HG03135 (cell line): ENCODE measurements at regions not wholly inside any gene's neighbourhood (a gene's known extent, or its start where the extent isn't known, plus 50 kb on each side); places are given as distances from the start of the nearest gene placed in this dataset.
"Not testable (repeated sequence)": the region's sequence is repeated elsewhere in the genome, so short reads cannot be mapped to it uniquely, and the experiment has no call there.

Experiments
- ATAC-seq: cut with Tn5 transposase; IDR thresholded peaks from one replicate; pipeline ENCODE4 v1.9.1; 2021; ENCODE audit warnings: mild to moderate bottlenecking, moderate library complexity; ENCODE audit not compliant: unreplicated experiment

DNA sequence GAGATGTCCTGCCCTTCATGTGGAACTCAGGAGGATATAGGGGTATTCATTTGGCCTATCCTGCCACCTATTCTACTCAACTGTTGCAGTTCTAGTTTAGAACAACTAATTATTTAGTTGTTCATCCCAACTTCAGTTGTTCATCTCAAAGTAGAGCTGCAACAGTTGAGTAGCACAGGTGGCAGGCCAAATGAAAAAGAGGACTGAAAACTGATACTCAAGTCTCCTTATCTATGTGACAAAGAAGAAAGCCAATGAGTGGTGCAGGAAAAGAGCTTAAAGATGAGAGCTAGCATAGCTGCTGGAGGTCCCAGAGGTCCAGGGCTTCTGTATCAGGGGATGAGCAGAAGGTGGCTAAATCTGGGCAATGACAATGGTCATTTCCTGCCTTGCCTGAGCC is 148.9 kb upstream of the KITLG start:
- ATAC-seq, result no peak

DNA sequence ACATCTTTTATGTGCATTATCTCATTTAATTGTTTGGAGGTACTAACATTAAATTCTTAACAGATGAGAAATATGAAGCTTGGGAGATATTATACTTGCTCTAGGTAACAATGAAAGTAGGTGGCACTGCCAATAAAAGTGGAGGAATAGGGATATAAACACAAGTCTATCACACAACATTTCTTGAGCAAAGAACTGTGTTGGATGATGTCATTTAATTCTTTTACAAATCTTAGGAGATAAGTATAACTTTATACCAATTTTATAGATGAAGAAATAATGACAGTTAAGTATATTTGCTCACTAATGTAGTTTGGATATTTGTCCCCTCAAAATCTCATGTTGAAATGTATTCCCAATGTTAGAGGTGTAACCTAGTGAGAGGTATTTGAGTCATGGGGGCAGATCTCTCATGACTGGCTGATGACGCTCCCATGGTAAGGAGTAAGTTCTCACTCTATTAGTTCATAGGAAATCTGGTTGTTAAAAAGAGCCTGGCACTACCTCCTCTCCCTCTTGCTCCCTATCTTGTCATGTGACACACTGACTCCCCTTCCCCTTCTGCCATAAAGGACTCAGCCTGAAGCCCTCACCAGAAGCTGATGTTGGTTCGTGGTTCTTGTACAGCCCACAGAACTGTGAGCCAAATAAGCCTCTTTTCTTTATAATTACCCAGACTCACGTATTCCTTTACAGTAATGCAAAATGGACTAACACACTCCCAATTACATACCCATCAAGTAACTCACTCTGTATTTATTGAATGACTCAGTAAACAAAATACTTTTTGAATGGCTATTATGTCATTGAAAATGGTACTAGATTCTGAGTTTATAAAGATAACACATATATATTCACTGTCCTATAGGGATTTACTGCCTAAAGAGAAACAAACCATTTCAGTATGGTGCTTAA is 146.8 kb upstream of the KITLG start:
- no peak for ATAC-seq

DNA sequence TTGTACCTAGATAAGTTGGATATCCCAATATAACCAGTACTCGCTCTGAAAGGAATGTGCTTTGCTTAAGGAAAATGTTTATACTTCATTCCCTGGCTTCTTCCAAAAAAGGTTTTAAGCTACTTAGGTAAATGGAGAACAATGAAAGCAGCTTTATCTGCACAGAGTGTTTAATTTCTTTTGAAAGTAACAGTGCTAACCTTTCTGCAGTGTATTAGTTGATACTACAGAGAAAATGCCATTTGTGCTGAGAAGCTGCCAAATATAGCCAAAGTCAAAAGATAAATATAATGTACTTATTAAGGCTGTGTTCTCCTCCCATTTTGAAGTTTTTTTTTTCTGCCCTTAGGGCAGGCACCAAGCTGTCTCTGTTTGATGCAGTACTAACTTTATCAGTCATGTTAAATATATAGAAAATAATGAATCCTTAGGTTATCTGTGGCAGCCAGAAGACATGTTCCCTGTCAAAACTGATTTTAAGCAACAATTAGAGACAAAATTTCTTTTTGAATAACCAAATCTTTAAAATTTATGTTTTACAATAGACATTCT is 145.4 kb upstream of the KITLG start:
- ATAC-seq, result no peak

DNA sequence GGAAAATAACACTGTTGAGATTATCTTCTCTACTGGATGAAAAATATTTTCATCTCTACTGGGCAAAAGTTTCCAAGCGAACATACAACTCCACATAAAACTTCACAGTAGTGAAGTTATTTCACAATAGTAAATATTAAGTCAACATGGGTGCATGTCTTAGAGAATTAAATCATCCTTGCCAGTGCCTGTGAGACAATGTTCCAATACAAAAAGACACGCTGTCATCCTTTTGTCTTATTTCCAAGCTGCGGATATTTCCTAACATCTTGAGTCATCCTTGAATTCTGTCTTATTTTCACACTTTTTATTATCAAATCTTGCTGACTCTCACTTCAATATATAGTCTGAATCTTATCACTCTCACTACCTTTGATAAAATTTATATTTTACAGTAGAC is 142.9 kb upstream of the KITLG start:
- no peak for ATAC-seq

DNA sequence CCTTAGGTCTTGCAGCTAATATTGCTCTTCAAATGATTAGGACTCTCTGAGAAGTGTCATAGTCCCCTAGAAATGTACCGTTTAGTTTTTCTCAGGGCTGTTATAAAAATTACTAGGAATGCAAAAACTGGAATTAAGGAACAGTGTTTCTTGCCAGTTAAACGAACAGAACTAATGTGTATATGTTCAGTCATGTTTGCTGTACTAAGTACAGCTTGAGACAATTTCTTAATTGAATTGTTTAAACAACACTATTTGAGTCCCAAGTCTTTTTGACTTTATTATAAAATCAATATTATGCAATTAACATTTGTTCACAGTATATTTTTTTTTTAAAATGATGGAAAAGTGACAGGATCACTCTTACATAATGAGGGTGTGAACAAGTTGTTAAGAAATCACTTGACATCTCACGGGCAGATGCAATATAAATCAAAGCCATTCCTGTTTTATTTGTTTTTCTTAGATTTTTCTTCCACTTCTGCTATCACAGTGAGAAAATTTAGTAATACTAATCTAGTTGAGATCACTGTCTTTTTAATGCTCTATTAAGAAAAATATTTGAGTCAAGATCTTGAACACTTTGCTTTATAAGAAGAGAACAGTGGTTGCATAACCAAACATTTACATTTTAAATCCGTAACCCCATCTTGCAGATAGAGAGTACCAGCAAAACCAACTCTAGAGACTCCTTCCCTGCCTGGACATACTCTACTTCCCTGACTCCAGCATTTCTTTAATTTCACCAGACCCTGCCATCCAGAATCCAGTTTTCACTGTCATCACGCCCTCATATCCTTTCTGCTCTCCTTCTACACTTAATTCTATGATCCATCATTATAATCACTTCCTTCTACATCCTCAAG is 140.7 kb upstream of the KITLG start:
- ATAC-seq, result no peak

DNA sequence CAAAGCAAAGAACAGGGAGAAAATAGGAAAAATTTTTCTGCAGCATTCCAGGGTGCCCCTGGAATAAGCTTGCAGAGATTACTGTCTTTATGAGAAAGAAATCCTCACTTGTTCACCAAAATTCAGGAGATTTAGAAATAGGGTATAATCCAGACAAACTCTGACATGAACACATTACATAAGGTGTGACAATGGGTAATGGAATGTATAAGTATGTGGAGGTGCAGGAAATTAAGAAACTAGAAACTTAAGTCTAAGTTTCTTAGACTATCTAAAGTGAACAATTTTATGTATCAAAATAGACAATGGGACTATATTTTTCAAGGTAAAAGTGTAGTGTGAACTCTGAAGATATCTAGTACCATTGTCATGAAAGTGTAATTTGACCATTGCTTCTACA is 140.0 kb upstream of the KITLG start:
- no peak for ATAC-seq

DNA sequence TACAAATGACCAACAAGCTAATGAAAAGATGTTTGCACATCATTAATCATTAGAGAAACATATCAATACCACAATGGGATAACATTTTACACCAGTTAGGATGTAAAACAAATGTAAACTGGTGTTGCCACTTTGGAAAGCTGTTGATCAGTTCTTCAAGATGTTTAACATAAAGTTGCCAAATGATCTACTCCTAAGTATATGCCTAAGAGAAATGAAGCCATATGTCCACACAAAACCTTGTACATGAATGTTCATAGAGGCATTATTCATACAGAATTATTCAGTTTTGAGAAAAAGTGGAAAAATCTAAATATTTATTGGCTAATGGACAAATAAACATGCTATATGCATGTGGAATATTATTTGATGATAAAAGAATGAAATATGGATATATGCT is 136.9 kb upstream of the KITLG start:
- ATAC-seq, result no peak

DNA sequence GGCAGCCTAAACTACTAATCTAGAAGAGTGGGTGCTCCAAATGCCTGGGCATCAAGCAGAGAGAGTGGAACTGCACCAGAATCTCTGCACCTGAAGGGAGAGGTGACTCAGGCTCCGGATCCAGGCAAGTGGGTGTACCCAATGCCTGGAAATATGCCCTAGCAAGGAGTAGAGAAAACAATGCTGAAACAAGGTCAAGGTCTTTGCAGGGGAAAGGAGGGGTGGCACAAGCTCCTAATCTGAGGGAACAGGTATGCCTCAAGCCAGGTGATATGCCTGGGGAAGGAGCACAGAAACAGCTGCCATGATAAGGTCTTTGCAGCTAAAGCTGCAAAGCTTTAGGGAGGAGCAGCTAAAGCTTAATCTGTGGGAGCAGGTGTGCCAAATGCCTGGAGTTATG is 136.0 kb upstream of the KITLG start:
- ATAC-seq, result no peak

DNA sequence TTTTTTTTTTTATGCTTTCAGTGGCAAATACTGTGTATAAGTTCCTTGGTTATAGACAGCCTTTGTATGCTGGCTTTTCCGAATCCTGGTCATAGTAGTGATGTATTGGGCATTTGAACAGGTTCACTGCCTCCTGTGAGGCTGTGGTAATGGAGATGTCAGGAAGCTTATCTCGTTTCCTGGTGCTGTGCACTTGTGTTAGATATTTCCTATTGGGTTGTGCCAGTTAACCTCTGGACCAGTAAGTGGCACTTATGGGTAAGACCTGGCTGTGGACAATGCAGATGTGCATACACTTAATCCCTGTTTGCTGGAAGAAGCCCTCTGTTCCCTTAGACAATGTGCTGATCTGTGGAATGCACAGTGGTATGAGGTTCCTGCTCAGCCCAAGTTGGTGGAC is 135.4 kb upstream of the KITLG start:
- no peak for ATAC-seq

DNA sequence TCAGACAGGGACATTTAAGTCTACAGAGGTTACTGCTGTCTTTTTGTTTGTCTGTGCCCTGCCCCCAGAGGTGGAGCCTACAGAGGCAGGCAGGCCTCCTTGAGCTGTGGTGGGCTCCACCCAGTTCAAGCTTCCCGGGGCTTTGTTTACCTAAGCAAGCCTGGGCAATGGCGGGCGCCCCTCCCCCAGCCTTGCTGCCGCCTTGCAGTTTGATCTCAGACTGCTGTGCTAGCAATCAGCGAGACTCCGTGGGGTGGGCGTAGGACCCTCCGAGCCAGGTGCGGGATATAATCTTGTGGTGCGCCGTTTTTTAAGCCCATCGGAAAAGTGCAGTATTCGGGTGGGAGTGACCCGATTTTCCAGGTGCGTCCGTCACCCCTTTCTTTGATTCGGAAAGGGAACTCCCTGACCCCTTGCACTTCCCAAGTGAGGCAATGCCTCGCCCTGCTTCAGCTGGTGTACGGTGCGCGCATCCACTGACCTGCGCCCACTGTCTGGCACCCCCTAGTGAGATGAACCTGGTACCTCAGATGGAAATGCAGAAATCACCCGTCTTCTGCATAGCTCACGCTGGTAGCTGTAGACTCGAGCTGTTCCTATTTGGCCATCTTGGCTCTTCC is 134.1 kb upstream of the KITLG start:
- ATAC-seq, result not testable (repeated sequence)

DNA sequence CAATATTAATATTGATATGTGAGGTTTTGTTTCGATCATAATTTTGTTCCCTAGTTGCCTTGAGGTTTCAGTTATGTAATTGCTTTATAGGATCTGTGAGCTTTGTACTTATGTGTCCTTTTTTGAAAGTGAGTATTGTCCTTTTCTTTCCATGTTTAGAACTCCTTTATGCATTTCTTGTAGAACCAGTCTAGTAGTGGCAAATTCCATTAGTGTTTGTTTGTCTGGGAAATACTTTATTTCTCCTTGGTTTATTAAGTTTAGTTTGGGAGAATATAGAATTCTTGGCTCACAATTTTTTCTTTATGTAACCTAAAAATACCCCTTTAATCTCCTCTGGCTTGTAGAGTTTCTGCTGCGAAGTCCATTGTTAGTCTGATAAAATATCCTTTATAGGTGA is 127.5 kb upstream of the KITLG start:
- ATAC-seq, result no peak

DNA sequence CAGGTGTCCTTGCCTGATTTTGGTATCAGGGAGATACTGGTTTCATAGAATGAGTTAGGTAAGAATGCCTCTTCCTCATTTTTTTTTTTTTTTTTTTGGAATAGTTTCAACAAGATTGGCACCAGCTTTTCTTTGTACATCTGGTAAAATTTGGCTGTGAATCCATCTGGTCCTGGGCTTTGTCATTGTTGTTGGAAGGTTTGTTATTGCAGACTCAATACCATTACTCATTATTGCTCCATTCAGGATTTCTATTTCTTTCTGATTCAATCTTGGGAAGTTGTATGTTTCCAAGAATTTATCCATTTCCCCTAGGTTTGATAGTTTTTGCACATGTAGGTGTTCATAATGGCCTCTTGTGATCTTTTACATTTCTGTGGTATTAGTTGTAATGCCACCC is 126.0 kb upstream of the KITLG start:
- no peak for ATAC-seq

DNA sequence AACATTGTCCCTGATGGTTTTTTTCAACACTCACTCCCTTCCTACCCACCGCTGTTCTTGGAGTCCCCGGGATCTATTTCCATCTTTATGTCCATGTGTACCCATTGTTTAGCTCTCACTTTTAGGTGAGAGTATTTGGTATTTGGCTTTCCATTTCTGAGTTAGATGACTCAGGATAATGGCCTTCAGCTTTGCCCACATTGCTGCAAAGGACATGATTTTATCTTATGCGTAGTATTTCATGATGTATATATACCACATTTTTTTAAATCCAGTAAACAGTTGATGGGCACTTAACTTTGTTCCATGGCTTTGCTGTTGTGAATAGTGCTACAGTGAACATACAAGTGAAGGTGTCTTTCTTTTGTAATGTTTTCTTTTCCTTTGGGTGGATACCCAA is 123.5 kb upstream of the KITLG start:
- ATAC-seq, result no peak

DNA sequence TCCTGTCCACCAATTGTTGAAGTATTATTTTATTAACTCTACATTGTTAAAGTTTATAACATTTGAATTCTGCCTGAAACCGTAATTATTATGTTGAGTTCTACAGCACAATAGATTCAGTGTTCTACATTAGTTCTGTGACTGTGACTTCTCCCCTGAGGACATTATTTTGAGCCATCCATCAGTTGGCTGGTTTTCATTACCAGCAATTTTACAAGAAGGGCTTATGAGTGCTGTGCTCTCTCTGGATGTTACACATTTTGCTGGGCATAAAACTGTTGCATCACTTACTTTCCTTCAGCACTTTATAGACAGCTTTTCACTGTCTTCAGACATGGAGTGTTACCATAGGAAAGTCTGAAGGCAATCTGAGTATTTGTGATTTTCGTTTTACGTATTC is 118.2 kb upstream of the KITLG start:
- no peak for ATAC-seq

DNA sequence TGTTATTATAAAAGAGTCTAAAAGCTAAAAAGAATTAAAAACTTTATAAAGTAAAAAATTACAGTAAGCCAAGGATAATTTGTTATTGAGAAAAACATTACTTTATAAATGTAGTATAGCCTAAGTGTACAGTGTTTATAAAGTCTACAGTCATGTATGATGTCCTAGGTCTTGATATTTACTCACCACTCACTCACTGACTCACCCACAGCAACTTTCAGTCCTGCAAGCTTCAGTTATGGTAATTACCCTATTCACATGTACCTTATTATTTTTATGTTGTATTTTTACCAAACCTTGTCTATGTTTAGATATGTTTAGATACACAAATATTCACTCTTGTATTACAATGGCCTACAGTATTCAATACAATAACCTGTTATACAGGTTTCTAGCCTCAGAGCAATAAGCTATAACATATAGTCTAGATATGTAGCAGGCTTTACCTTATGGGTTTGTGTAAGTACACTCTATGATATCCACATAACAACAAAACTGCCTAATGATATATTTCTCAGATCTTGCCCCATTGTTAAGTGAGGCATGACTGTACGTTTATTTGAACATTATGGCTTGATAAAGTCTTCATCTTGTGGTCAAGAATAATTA is 113.7 kb upstream of the KITLG start:
- ATAC-seq, result no peak

DNA sequence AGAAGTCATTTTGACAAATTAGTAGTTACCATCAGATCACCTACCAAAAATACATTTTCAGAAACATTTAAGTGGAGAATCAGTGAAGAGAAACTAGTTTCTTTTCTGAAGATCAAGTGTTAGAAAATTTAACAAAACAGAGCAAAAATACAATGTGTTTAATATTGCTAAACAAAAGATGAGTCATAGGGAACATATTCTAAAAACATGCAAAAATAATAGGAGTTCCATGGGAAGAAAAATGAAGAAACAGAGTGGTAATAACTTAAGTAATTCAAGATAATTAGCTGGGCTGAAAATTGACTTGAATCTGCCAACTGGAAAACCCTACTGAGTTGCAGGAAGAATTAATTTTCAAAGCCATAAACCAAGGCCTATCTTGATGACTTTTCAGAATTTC is 111.5 kb upstream of the KITLG start:
- ATAC-seq, result no peak

DNA sequence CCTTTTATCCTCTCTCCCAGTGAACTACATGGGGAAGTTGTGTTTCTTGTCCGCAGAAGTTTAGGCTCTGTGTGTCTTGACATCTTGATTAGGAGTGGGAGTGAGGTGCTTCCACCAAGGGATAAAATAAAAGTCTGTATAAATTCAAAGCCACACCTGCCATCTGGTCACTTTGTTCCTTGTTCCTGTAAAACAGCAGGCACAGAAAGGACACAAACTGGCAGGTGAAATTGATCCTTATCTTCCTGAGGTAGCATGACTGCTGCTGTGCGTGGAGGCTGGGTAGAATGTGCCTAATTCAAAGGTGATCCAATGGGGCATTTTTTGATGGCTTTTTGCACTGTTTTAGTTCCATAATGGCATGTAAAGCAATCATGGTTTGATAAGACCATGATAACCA is 104.3 kb upstream of the KITLG start:
- ATAC-seq, result no peak

DNA sequence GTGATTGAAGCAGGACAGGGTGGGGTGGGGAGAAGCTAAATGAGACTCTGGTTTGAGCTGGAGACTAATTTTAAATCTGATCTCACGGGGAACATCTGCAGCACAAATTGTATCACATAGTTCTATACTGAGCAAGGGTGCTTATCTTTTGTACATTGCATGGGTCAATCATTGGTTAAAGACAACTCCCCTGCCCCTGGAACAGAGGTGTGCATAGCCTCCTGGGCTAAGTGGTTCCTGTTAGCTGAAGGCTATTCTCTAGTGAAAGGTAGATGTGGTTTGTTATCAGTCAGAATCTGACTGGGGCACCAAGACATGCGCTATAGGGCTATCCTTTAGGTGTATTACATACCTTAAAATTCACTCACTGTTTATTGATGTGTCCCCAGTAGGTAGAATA is 103.9 kb upstream of the KITLG start:
- ATAC-seq, result no peak

DNA sequence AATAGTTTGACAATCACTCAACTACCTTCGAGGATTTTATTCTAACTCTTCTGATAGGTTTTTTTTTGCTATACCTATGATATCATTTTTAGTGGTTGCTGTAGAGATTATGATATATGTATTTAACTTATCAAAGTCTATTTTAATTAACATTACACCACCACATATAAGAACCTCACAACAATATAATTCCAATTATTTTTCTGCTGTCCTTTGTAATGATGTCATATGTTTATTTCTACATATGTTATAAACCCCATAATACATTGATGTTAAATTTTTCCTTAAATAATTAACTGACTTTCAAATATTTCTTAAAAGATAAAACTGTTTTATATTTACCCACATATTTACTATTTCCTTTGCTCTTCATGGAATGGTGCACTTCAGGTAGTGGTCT is 103.4 kb upstream of the KITLG start:
- no peak for ATAC-seq

DNA sequence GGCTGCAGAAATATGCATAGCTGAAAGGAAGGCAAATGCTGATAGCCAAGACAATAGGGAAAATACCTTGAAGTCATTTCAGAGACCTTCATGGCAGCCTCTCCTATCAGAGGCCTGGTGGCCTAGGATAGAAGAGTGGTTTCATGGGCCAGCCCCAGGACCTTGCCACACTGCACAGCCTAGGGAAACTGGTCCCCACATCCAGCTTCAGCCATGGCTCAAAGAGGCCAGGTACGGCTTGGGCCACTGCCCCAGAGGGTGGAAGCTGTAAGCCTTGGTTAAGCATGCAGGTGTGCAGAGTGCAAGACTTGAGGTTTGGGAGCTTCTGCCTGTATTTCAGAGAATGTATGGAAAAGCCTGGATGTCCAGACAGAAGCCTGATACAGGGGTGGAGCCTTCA is 101.0 kb upstream of the KITLG start:
- no peak for ATAC-seq

DNA sequence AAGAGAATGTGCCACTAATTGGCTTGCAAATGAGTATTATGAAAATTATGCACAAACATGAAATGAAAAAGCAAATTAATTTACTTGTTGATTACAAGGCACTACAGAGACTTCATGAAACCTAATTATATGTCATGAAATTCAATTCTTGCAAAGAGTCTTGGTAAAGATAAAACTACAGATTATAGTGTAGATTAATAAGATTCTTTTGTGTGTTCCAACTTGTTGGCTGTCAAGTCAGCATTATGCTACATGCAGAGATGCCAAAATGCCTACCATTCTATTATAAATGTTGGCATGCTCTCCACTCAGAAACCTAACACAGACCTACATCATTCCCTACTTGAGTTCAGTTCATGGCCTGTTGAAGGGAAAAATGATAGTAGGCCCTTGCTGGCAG is 97.2 kb upstream of the KITLG start:
- ATAC-seq, result no peak
